Activated CD4-positive, alpha-beta T cell treated with anti-CD3 and anti-CD28 coated beads, Interleukin-2, amount 50 U/mL, for 1 hour (primary cell): ENCODE measurements at regions not wholly inside any gene's neighbourhood (a gene's known extent, or its start where the extent isn't known, plus 50 kb on each side); places are given as distances from the start of the nearest gene placed in this dataset.
"Not testable (repeated sequence)": the region's sequence is repeated elsewhere in the genome, so short reads cannot be mapped to it uniquely, and the experiment has no call there.

ENCODE experiments used
- DNase-seq: peaks from one replicate; pipeline ENCODE4 v3.0.0-alpha.2; 2020

- DNase-seq: no peak
These were observed 210.0 kb downstream of the PLA2G4A start for GRCh38 chr1:187038784-187039183.

DNA sequence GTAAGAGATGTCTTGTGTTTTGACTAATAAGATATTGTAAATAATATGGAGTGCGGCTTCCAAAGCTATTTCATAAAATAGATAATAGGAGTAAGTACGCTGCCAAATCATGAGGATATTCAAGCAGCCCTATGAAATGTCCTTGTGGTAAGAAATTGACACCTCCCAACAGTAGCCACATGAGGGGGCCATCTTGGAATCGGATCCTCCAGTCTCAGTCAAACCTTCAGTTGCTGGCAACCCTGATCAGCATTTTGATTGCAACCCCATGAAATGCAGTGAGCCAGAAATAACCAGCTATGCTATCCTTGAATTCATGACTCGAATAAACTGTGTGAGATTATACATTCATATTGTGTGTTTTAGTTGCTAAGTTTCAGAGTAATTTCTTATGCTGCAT is 212.4 kb downstream of the PLA2G4A start:
- DNase-seq: no peak

DNA sequence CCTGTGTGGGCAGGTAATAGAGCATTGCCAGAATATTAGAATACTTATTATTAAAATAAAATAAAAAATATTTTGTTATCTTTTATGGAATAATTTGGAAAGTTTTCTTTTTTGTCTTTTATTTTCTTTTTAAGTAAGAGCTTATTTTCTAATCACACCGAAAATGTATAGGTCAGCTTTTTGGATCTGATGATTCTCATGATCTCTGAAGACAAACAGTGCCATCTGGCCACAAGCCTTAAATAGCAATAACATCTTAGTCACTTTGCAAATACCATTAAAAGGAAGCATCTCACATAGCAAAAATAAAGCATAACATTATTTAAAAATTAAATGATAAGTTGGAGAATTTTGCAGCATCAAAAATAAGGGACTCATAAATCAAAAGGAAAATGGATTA is 213.8 kb downstream of the PLA2G4A start:
- no peak for DNase-seq

GRCh38 chr1:187043433-187043832 is 214.7 kb downstream of the PLA2G4A start:
- DNase-seq: not testable (repeated sequence)

DNA sequence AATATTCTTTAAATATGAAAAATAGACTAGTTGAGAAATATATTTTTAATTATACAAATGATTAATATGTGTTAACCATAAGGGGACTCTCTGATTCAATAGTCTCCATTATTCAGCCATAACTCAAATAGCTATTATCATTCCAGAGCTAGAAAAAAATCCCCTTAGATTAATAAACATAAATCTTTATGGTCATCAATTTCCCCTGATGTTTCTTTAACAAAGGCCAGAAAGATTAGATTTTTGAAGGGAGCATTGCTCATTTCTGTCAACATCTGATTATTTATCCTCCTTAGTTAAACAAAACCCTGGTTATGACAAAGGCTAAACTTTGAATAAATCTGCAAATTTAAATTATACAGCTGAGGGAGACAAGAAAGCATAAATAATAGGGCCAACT is 215.7 kb downstream of the PLA2G4A start:
- DNase-seq: no peak

GRCh38 chr1:187045371-187045770 is 216.6 kb downstream of the PLA2G4A start:
- DNase-seq: no peak

DNA sequence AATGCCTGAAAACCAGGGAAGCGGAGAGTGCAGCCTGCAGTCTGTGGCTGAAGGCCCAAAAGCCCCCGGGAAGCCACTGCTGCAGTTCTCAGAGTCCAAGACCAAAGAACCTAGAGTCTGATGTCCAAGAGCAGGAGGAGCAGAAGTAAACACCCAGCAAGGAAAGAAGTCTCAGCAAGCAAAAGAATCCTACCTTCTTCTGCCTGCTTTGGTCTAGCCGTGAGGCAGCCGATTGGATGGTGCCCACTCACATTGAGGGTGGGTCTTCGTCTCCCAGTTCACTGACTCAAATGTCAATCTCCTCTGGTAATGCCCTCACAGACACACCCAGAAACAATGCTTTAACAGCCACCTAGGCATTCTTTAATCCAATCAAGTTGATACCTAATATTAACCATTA is 217.5 kb downstream of the PLA2G4A start:
- no peak for DNase-seq

DNA sequence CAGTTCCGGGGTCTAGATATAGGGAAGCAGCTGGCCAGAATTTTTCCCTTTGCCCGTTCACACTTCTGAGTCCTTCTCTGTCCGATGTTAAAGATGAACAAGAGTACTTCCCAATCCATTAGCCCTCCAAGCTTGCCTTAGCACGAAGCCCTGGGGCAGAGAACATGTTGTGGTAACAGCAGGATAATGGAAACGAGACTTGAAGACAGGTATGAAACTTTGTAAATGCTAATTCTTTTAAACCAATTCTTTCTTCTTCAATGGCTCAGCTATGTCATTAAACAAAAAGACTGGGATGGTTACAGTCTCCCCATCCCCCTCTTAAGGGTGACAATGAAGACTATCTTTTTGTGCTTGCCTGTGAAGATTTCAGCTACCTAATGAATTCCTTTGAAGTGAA is 218.5 kb downstream of the PLA2G4A start:
- DNase-seq: no peak

DNA sequence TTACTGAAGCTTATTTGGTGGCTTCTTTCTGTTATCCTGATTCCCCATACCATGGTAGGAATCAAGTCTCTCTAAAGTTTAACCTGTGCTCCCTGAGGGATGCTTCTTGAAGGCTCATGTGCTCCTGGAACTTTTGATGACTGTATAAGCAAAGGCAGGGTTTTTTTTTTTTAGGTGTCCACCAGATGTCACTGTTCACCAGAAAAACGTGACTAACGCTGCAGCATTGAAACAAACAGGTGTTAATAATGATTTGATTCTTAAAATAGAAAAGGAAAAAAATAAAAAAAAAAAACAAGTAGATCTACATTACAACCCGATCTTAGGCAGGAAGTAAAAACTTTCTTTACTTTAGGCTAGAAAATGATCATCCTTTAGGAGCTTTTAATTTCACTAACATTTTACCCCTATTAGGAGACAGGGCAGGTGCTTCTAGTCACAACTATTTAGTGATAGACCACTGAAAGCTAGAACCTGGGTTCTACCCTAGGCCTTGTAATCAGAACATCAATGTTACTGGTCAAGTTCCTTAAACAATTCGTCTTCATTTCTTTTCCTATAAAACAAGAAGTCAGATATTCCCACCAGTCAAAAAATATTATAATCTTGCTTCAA is 223.0 kb downstream of the PLA2G4A start:
- DNase-seq: no peak

GRCh38 chr1:187053876-187054275 is 225.1 kb downstream of the PLA2G4A start:
- no peak for DNase-seq

GRCh38 chr1:187054862-187055757 is 226.4 kb downstream of the PLA2G4A start:
- no peak for DNase-seq

DNA sequence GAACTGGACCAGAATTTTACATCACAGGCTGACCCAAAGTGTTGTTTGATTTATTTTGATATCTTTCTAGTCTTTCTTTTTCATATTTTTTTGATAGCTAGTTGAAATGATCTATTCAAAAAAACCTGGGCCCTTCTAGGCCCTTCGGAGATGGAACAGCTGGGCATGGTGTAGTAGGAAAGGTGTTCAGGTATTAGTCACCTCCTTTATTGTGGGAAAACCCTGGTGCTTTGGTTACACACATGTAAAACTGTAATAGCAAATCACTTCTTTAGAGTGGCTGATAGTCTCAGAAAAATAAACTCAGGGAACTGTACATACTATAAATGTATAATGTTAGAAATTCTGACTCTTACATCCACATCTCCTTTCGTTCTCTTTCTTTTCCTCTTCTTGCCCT is 234.5 kb downstream of the PLA2G4A start:
- no peak for DNase-seq

GRCh38 chr1:187067160-187067559 is 238.4 kb downstream of the PLA2G4A start:
- DNase-seq: no peak

- no peak for DNase-seq
These were observed 241.3 kb downstream of the PLA2G4A start for GRCh38 chr1:187070076-187070475.

- DNase-seq: not testable (repeated sequence)
These were observed 243.7 kb downstream of the PLA2G4A start for GRCh38 chr1:187072262-187073034.

DNA sequence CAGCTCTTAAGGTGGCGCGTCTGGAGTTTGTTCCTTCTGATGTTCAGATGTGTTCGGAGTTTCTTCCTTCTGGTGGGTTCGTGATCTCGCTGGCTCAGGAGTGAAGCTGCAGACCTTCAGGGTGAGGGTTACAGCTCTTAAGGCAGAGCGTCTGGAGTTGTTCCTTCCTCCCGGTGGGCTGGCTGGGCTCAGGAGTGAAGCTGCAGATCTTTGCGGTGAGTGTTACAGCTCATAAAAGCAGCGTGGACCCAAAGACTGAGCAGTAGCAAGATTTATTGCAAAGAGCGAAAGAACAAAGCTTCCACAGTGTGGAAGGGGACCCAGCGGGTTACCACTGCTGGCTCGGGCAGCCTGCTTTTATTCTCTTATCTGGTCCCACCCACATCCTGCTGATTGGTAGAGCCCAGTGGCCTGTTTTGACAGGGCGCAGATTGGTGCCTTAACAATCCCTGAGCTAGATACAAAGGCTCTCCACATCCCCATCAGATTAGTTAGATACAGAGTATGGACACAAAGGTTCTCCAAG is 244.3 kb downstream of the PLA2G4A start:
- not testable (repeated sequence) for DNase-seq

DNA sequence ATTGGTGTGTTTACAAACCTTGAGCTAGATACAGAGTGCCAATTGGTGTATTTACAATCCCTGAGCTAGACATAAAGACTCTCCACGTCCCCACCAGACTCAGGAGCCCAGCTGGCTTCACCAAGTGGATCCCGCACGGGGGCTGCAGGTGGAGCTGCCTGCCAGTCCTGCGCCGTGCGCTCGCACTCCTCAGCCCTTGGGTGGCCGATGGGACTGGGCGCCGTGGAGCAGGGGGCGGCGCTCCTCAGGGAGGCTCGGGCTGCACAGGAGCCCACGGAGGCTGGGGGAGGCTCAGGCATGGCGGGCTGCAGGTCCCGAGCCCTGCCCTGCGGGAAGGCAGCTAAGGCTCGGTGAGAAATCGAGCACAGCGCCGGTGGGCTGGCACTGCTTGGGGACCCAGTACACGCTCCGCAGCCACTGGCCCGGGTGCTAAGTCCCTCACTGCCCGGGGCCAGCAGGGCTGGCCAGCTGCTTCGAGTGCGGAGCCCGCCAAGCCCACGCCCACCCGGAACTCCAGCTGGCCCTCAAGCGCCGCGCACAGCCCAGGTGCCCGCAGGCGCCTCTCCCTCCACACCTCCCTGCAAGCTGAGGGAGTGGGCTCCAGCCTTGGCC is 245.0 kb downstream of the PLA2G4A start:
- DNase-seq: not testable (repeated sequence)

DNA sequence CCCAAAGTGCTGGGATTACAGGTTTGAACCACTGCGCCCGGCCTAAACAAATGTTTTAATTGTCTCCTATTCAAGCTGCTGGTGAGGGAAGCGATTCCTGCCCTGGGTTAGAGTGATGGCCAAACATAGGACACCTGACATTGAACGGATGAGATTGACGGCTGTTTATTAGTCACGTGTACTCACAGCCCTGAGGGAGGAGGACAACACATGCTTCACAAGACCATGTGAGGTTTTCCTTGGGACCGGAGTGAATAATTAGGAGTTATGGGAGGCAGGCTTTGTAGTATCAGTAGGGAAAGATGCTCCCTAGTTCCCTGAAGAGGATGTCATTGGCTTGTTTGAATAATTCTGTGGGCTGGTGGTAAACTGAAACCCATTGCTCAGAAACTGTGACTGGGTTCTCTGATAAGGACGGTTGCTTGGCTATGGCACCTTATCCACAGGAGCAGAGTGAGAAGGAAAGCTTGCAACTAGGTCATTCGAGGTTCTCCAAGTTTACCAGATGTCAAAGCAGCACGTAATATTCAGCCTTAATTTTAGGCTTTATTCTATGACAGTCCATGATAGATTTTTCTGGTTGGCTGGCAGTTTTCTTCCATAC is 245.8 kb downstream of the PLA2G4A start:
- no peak for DNase-seq

- no peak for DNase-seq
These were observed 248.2 kb downstream of the PLA2G4A start for GRCh38 chr1:187076922-187077321.

GRCh38 chr1:187078321-187078720 is 249.6 kb downstream of the PLA2G4A start:
- no peak for DNase-seq

- DNase-seq: no peak
These were observed 250.2 kb downstream of the PLA2G4A start for GRCh38 chr1:187078916-187079315.

DNA sequence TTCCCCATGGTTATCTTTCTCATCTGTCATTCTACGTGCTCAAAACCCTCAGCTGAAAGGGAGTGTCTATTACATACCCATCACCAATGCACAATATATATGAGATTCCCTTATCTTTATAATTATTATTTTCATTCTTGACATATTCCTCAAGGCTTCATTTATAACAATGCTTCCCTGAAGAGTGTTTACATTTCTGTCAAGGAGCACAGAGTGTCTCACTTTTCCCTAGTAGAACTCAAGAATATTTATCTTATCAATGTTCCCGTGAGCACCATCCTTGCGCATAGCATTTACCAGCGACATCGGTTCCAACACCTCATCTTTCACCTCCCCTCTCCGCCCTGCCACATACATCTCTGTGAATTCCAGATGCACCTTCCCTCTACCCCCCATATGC is 250.6 kb downstream of the PLA2G4A start:
- DNase-seq: no peak

DNA sequence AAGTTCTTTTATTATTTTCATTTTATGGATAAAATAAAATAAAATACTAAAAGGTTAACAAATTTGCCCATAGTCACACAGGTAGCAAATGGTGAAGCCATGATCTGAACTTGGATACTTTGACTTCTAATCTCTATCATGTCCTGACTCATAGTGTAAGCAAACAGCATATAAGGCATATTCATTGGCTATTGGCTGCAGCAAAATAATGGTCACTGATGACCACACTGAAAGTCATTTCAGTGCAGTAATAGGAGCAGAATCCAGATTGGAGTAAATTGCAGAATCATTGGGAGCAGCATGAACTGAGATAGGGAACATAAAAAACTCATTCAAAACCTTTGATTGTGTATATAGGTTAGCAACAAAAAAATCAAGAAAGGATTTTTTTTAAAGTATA is 262.9 kb downstream of the PLA2G4A start:
- DNase-seq: no peak
